GM23338 (cell line): ENCODE measurements at regions not wholly inside any gene's neighbourhood (a gene's known extent, or its start where the extent isn't known, plus 50 kb on each side); places are given as distances from the start of the nearest gene placed in this dataset.

ENCODE experiments used
- ATAC-seq: fragments of 200-7000 bp; cut with Tn5 transposase; 3 replicates; pipeline ENCODE4 v1.9.1; 2020
- DNase-seq: peaks from one replicate; pipeline ENCODE4 v3.0.0-alpha.2; 2015; ENCODE audit warnings: low spot score
- H2AFZ ChIP-seq: fragments of 200-600 bp; sonication (generic); 2 replicates; pipeline ENCODE4 v1.8.0; 2016; ENCODE audit warnings: antibody characterized with exemption, mild to moderate bottlenecking, moderate library complexity
- H3F3A ChIP-seq: fragments of 200-600 bp; sonication (generic); replicated peaks from 2 replicates; pipeline ENCODE4 v1.8.0; 2017; ENCODE audit warnings: antibody characterized with exemption, mixed run types, low read depth
- H3K27ac ChIP-seq: fragments of 200-600 bp; sonication (generic); 2 replicates; pipeline ENCODE4 v1.6.1; 2016; ENCODE audit warnings: low read depth
- H3K27me3 ChIP-seq: fragments of 200-600 bp; sonication (generic); 2 replicates; pipeline ENCODE4 v1.8.0; 2016; ENCODE audit warnings: mild to moderate bottlenecking, mixed run types, moderate library complexity; ENCODE audit not compliant: insufficient read depth
- H3K36me3 ChIP-seq: fragments of 200-600 bp; sonication (generic); 2 replicates; pipeline ENCODE4 v1.8.0; 2016; ENCODE audit warnings: mild to moderate bottlenecking; ENCODE audit not compliant: insufficient read depth
- H3K4me1 ChIP-seq: fragments of 200-600 bp; sonication (generic); 2 replicates; pipeline ENCODE4 v1.8.0; 2016; ENCODE audit warnings: mild to moderate bottlenecking, moderate library complexity; ENCODE audit not compliant: insufficient read depth
- H3K4me2 ChIP-seq: fragments of 200-600 bp; sonication (generic); 2 replicates; pipeline ENCODE4 v1.7.1; 2017; ENCODE audit warnings: mixed run types
- H3K4me3 ChIP-seq: fragments of 200-600 bp; sonication (generic); 2 replicates; pipeline ENCODE4 v1.6.1; 2016; ENCODE audit warnings: mixed run types
- H3K79me2 ChIP-seq: fragments of 200-600 bp; sonication (generic); replicated peaks from 2 replicates; pipeline ENCODE4 v1.8.0; 2017; ENCODE audit warnings: mild to moderate bottlenecking; ENCODE audit not compliant: insufficient read depth
- H3K9me2 ChIP-seq: fragments of 200-600 bp; sonication (generic); 2 replicates; pipeline ENCODE4 v1.8.0; 2017; ENCODE audit not compliant: insufficient read depth
- H4K20me1 ChIP-seq: fragments of 200-600 bp; sonication (generic); replicated peaks from 2 replicates; pipeline ENCODE4 v1.8.0; 2017; ENCODE audit warnings: mild to moderate bottlenecking; ENCODE audit not compliant: insufficient read depth
- H3K27ac Mint-ChIP-seq: 2 replicates; pipeline ENCODE4 v1.8.0; 2020; ENCODE audit warnings: inconsistent platforms, mild to moderate bottlenecking, moderate library complexity, mixed read lengths
- H3K27me3 Mint-ChIP-seq: 3 replicates; pipeline ENCODE4 v1.8.0; 2022; ENCODE audit warnings: low read depth, mild to moderate bottlenecking, moderate library complexity, mixed read lengths, inconsistent platforms; ENCODE audit not compliant: insufficient read depth, poor library complexity
- H3K36me3 Mint-ChIP-seq: 3 replicates; pipeline ENCODE4 v1.8.0; 2021; ENCODE audit warnings: low read depth, mild to moderate bottlenecking, inconsistent platforms, moderate library complexity, mixed read lengths
- H3K4me1 Mint-ChIP-seq: 3 replicates; pipeline ENCODE4 v1.8.0; 2020; ENCODE audit warnings: mild to moderate bottlenecking, inconsistent platforms, mixed read lengths
- H3K4me3 Mint-ChIP-seq: 3 replicates; pipeline ENCODE4 v1.8.0; 2021; ENCODE audit warnings: moderate library complexity, mild to moderate bottlenecking, inconsistent platforms, mixed read lengths
- H3K9me3 Mint-ChIP-seq: 3 replicates; pipeline ENCODE4 v1.8.0; 2020; ENCODE audit warnings: moderate library complexity, mild to moderate bottlenecking, inconsistent platforms, mixed read lengths
- CTCF ChIP-seq, 2 experiments: fragments of 200-600 bp in 1 of 2; sonication (generic) in 1 of 2; conservative IDR thresholded peaks; 2 replicates each; pipeline versions ENCODE4 v1.5.1 to v1.6.1; 2016 to 2017; ENCODE audit warnings: antibody characterized with exemption in 2 of 2, low read depth in 2 of 2, mild to moderate bottlenecking in 2 of 2, moderate library complexity in 1 of 2
- ETS1 ChIP-seq: IDR thresholded peaks from 2 replicates; pipeline ENCODE4 v1.6.1; 2016; ENCODE audit warnings: antibody characterized with exemption
- EZH2 ChIP-seq: fragments of 200-600 bp; sonication (generic); IDR thresholded peaks from one replicate; pipeline ENCODE4 v1.8.0; 2017; ENCODE audit warnings: antibody characterized with exemption, mild to moderate bottlenecking, low read depth; ENCODE audit not compliant: unreplicated experiment
- EZH2phosphoT487 ChIP-seq: fragments of 200-600 bp; sonication (generic); IDR thresholded peaks from one replicate; pipeline ENCODE4 v1.8.1; 2018; ENCODE audit warnings: antibody characterized with exemption; ENCODE audit not compliant: unreplicated experiment
- JUNB ChIP-seq: IDR thresholded peaks from one replicate; pipeline ENCODE4 v1.6.1; 2016; ENCODE audit warnings: antibody characterized with exemption; ENCODE audit not compliant: unreplicated experiment
- STAT1 ChIP-seq: IDR thresholded peaks from one replicate; pipeline ENCODE4 v1.6.1; 2016; ENCODE audit warnings: antibody characterized with exemption; ENCODE audit not compliant: unreplicated experiment
- ZNF114 ChIP-seq: fragments of 250-450 bp; sonication (Bioruptor Pico); IDR thresholded peaks from 2 replicates; pipeline ENCODE4 v1.5.0; 2020; ENCODE audit warnings: mild to moderate bottlenecking, moderate library complexity
- ZNF331 ChIP-seq: fragments of 250-450 bp; sonication (Bioruptor Pico); IDR thresholded peaks from 2 replicates; pipeline ENCODE4 v1.5.0; 2020; ENCODE audit warnings: low read depth, mild to moderate bottlenecking, moderate library complexity
- ZNF462 ChIP-seq: fragments of 250-450 bp; sonication (Bioruptor Pico); IDR thresholded peaks from 2 replicates; pipeline ENCODE4 v1.5.0; 2020; ENCODE audit warnings: mild to moderate bottlenecking, moderate library complexity

GRCh38 chr3:28150465-28151206 is 90.8 kb upstream of the CMC1 start:
- no peak overlapping the region for H2AFZ ChIP-seq
- H3K79me2 ChIP-seq, result no peaks in the 10 kb centered on the region
- no peak overlapping the region for H3K4me3 ChIP-seq
- peaks cover 8% of the 10 kb centered on the region; the same call in 2 of the 3 replicates for H3K9me3 Mint-ChIP-seq
- TF ChIP-seq STAT1 (no peak), EZH2phosphoT487 (no peak), EZH2 (no peak), ETS1 (no peak)
- H3K36me3 ChIP-seq, result no peaks in the 10 kb centered on the region
- no peaks in the 10 kb centered on the region for H3K4me1 ChIP-seq
- H3K27me3 ChIP-seq, result no peaks in the 10 kb centered on the region
- no peaks in the 10 kb centered on the region; the same call in 2 of the 3 replicates for H3K36me3 Mint-ChIP-seq
- H3F3A ChIP-seq, result no peaks in the 10 kb centered on the region
- DNase-seq (no peak), ATAC-seq (no peak)
- no peak overlapping the region for H3K4me2 ChIP-seq
- H3K27ac ChIP-seq, result no peak overlapping the region
- H3K4me1 Mint-ChIP-seq, result no peaks in the 10 kb centered on the region
- H3K27ac Mint-ChIP-seq, result no peak overlapping the region
- no peaks in the 10 kb centered on the region for H3K9me2 ChIP-seq
- H3K27me3 Mint-ChIP-seq, result peaks cover 2% of the 10 kb centered on the region
- H3K4me3 Mint-ChIP-seq, result no peak overlapping the region
- no peaks in the 10 kb centered on the region for H4K20me1 ChIP-seq

GRCh38 chr3:28151207-28151550 is 90.2 kb upstream of the CMC1 start:
- Histone ChIP-seq H2AFZ (no peak overlapping the region), H3K27ac (no peak overlapping the region), H3K36me3 (no peaks in the 10 kb centered on the region), H3K27me3 (no peaks in the 10 kb centered on the region), H3K9me2 (no peaks in the 10 kb centered on the region), H3K79me2 (no peaks in the 10 kb centered on the region), H3K4me3 (no peak overlapping the region), H3F3A (no peaks in the 10 kb centered on the region), H4K20me1 (no peaks in the 10 kb centered on the region), H3K4me2 (no peak overlapping the region), H3K4me1 (no peaks in the 10 kb centered on the region)
- H3K27ac Mint-ChIP-seq, result no peak overlapping the region
- DNase-seq (no peak), ATAC-seq (no peak)
- H3K4me1 Mint-ChIP-seq, result no peaks in the 10 kb centered on the region
- peaks cover 2% of the 10 kb centered on the region for H3K27me3 Mint-ChIP-seq
- no peak overlapping the region for H3K4me3 Mint-ChIP-seq
- H3K36me3 Mint-ChIP-seq, result no peaks in the 10 kb centered on the region; the same call in 2 of the 3 replicates
- peaks cover 8% of the 10 kb centered on the region; the same call in 2 of the 3 replicates for H3K9me3 Mint-ChIP-seq
- TF ChIP-seq CTCF (conservative IDR thresholded peaks at IDR 0.05; ENCODE audit: low read depth in 2 of 2) (no peak), ZNF331 (CRISPR knock-in tag) (no peak), ZNF114 (no peak), STAT1 (no peak), JUNB (no peak), ZNF462 (CRISPR knock-in tag) (no peak)
